ENCODE measurements at regions not wholly inside any gene's neighbourhood (a gene's known extent, or its start where the extent isn't known, plus 50 kb on each side); places are given as distances from the start of the nearest gene placed in this dataset.

DNA sequence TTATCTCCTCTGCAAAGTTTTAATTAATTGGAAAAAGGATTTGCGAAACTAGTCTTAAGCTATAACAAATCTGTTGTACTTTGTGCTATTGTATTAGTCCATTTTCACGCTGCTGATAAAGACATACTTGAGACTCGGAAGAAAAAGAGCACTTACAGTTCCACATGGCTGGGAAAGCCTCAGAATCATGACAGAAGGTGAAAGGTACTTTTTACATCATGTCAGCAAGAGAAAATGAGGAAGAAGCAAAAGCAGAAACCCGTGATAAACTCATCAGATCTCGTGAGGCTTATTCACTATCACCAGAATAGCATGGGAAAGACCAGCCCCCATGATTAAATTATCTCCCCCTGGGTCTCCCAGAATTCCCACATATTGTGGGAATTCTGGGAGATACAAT is 118.1 kb upstream of the PRKD1 start:
- H3K27ac Mint-ChIP-seq = no peak overlapping the region

More for the DNA sequence above, 118.1 kb upstream of the PRKD1 start:
- Histone ChIP-seq H3K23me2 (ENCODE audit: insufficient read length, low read depth, low read length, poor library complexity, severe bottlenecking) (no peaks in the 10 kb centered on the region), H2AFZ (ENCODE audit: low read length) (no peak overlapping the region), H3T11ph (ENCODE audit: low read length) (no peak overlapping the region), H2AK5ac (ENCODE audit: insufficient read length, low read length) (no peak overlapping the region), H3K56ac (ENCODE audit: insufficient read length, low read depth, low read length) (no peak overlapping the region), H3K27ac (ENCODE audit: insufficient read length, low read depth, low read length) (no peak overlapping the region), H3K23ac (ENCODE audit: insufficient read length, low read depth, low read length) (no peak overlapping the region), H4K8ac (replicated peaks; ENCODE audit: insufficient read length, low read depth, low read length) (no peak overlapping the region), H3K14ac (ENCODE audit: insufficient read depth, low read length) (no peak overlapping the region), H3K9me3 (ENCODE audit: control insufficient read depth, low read depth, low read length) (no peaks in the 10 kb centered on the region), H3K79me1 (ENCODE audit: insufficient read depth, low read depth, low read length, poor library complexity, severe bottlenecking) (no peaks in the 10 kb centered on the region), H4K91ac (ENCODE audit: insufficient read length, low read depth, low read length) (no peak overlapping the region), H2BK15ac (ENCODE audit: low read depth, low read length) (no peak overlapping the region), H3K4me2 (ENCODE audit: insufficient read depth, insufficient read length, low read length) (no peak overlapping the region), H2BK120ac (ENCODE audit: low read depth, low read length, poor library complexity, severe bottlenecking) (no peak overlapping the region), H3K27me3 (ENCODE audit: insufficient read depth, low read length) (no peaks in the 10 kb centered on the region), H3K79me2 (ENCODE audit: insufficient read depth, low read length) (no peaks in the 10 kb centered on the region), H4K5ac (ENCODE audit: insufficient read length, low read depth, low read length) (no peak overlapping the region), H2BK5ac (ENCODE audit: insufficient read length, low read length) (no peak overlapping the region), H4K20me1 (ENCODE audit: control insufficient read depth, insufficient read depth, insufficient read length) (no peaks in the 10 kb centered on the region), H2BK20ac (ENCODE audit: low read depth, low read length, poor library complexity, severe bottlenecking) (no peak overlapping the region), H2BK12ac (ENCODE audit: insufficient read length, low read depth, low read length) (no peak overlapping the region), H3K9ac (ENCODE audit: extremely low read depth, insufficient read length, low read length) (no peak overlapping the region), H3K18ac (ENCODE audit: insufficient read length, low read depth, low read length) (no peak overlapping the region), H3K4ac (ENCODE audit: low read depth, low read length) (no peak overlapping the region), H3K4me1 (ENCODE audit: insufficient read depth, low read length) (no peaks in the 10 kb centered on the region)
- no peak for DNase-seq
- no peak for TF ChIP-seq CTCF (conservative IDR thresholded peaks at IDR 0.05)
- Mint-ChIP-seq H3K9me3 (peaks cover 0 to 2% of the 10 kb centered on the region in 2 experiments; a peak in 2 of 5 replicates), H3K4me1 (no peaks in the 10 kb centered on the region), H3K36me3 (ENCODE audit: insufficient read depth in 1 of 3, low read depth in 3 of 3) (peaks cover 0 to 2% (median 0%) of the 10 kb centered on the region in 3 experiments; a peak in 2 of 7 replicates), H3K27me3 (ENCODE audit: low read depth) (no peaks in the 10 kb centered on the region), H3K4me3 (no peak overlapping the region)
- no CpG with 5 or more reads among the region's 5 CpGs for WGBS (ENCODE audit: extremely low coverage, insufficient read length, low lambda C conversion rate)

Measured in H9 (cell line).